NCI-H2196 (cell line): ENCODE measurements at regions not wholly inside any gene's neighbourhood (a gene's known extent, or its start where the extent isn't known, plus 50 kb on each side); places are given as distances from the start of the nearest gene placed in this dataset.

ENCODE experiments used
- DNase-seq: peaks from one replicate; lab custom pipeline; 2025; ENCODE audit not compliant: unreplicated experiment; lab: John Stamatoyannopoulos, UW

DNA sequence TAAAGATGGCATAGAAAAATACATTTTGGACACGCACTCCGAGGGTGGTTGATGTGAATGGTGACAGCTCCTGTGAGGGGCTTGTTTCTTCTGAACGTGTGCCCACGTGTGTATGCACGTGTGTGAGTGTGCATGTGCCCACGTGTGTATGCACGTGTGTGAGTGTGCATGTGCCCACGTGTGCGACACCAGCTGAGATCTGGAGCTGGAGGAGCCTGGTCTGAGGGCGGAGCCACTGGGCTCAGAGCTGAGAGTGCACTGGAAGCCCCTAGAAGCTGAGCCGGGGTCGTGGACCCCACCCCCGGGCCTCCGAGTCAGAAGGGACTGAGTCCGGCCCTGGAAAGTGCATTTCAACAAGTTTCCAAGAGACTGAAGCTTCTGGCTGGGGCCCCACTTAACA, 282.5 kb upstream of the IRX4 start:
- DNase-seq: no peak

DNA sequence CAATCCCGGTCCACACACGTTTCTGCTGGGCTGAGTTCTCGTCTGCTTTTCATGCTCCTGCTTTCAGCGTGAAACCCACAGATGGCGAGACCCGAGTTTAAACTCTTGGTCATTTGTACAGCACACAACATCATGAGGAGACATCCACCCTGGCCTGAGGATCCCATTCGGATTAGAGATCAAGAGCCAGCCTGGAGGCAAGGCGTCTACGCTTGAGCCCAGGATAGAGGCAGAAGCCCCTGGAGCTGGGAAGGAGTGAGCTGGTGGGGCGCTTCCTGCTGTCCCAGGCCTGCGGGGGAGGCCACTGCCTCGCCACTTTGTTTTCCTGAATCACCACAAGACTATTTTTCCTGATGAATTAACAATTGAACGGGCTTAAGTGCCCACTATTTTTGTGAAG, 281.9 kb upstream of the IRX4 start:
- DNase-seq: no peak

DNA sequence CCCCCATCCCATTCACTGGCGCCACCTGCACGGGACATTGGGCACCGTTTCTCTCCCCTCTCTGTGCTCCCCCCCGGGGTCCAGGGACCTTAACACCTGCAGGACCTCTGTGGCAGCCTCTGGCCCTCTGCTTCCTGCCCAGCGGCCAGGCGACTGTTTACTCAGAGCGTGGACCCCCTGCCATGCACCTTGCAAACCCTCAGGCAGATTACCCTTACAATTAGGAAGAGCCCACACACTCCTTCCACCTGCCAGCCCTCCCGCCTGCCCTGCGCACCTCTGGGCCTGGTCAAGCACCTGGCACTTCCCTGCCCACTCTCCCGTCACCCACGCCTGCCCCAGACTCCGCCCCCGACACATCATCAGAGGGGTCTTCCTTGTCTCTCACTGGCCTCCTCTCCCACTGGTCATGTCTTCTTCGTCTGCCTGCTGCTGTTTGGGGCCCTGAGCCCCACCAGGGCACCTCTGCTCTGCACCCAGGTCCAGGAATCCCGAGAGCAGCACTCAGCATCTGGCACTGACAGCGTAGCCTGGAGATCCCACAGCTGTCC, 281.3 kb upstream of the IRX4 start:
- DNase-seq: no peak

DNA sequence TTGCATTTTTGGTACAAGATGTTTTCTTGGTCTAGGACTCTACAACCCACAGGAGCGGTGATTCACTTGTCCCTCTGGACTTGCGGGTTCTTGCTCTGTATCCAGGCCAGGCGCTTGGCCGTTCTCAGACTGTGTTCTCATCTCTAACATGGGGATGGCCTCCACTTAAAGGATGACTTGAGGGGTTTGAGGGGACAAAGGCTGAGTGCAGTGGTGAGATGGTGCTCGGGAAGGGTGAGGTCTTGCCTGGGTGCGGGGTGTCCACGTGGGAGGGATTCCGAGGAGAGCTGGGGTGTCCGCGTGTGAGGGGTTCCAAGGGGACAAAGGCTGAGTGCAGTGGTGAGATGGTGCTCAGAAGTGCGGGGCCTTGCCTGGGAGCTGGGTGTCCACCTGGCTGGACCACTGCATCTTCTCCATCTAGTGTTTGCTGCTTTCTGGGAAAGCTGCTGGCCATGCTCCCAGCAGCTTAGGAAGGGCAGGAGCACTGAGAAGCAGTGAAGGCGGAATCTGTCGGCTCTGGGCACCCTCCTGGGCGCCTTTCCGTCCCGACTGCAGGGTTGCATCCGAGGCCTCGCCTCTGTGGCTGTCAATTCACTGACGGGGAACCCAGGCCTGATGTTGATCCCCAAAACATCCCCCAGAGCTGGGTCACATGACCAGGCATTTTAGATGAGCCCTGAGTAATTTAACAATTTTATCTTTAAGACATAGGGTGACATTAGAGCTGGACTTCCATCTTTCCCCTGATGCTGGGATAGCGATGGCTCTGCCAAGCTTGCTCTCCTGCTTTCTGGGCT, 280.5 kb upstream of the IRX4 start:
- no peak for DNase-seq

DNA sequence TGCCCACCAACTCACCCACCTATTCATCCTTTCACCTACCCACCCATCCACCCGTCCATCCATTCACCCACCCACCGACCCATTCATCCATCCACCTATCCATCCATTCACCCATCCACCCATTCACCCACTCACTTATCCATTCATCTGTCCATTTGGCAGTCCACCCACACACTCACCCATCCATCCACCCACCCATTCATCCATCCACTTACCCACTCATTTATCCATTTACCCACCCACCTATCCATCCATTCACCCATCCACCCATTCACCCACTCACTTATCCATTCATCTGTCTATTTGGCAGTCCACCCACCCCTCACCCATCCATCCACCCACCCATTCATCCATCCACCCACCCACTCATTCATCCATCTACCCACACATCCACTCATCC, 278.1 kb upstream of the IRX4 start:
- no peak for DNase-seq

DNA sequence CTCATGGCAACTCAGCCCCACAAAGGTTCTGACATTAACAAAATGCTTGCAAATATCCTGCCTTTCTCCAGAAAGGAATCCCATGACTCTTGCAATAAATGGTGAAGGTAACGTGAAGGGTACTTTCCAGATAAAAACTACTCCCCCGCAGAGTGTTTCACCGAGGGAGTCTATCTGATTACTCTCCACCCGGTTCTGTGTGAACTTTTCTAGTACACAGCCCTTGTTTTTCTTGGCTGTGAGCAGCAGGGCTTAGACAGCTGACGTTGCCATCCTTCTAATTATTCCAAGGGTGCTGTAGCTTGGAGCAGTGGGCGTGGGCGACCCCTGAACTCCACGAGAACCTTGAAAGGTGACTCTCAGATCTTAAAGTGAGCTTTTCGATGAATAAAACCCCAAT, 276.0 kb upstream of the IRX4 start:
- DNase-seq: no peak

DNA sequence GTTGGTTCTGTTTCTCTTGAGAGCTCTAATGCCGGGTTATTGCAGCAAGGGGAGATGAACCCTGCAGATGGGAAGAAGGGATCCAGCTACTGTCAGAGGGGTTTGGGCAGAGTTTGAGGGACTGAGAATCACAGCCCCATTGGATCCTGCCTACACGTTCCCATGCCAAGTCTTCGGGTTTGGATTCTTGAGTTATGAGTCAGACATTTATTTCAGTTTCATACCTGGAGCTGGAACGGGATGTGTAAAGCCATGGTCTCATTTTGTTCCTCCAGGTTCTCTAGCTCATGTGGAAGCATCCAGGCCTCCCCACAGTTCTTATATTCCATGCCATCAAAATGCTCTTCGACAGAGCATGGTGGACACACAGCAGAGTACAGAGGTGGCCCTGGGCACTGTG, 275.4 kb upstream of the IRX4 start:
- DNase-seq: no peak

DNA sequence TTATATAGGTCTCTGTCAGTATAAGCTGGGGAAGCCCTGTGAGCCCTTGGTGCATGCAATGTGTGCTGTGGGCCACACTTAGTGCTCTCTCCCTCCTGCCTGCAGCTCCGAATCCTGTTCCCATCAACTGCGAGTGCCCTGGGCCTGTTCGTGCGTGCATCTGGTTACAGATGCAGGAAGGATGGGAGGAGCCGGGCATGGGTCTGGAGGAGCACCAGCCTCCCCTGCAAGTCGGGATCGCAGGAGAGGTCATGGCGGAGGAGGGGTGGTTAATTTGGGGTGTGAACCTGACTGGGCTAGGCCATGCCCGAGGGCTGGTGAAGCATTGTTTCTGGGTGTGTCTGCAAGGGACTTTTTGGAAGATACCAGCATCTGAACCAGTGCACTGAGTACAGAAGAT, 274.6 kb upstream of the IRX4 start:
- no peak for DNase-seq

DNA sequence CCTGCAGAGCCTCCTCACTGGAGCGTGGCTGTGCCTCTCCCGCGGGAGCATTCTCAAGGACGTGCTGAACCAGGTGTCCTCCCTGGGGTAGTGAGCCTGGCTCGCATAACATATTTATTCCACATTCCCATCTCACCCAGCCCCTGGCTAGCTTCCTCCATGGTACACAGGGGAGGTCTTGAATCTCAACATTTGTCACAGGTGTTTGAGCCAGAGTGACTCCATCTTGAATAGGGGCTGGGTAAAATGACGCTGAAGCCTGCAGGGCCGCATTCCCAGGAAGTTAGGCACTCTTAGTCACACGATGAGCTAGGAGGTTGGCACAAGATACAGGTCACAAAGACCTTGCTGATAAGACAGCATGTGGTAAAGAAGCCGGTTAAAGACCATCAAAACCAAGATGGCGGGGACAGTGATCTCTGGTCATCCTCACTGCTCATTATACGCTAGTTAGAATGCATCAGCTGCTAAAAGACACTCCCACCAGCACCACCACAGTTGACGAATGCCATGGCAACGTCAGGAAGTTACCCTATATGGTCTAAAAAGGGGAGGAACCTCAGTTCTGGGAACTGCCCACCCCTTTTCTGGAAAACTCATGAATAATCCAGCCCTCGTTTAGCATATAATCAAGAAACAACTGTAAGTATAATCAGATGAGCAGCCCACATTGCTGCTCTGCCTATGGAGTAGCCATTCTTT, 273.8 kb upstream of the IRX4 start:
- DNase-seq: no peak

DNA sequence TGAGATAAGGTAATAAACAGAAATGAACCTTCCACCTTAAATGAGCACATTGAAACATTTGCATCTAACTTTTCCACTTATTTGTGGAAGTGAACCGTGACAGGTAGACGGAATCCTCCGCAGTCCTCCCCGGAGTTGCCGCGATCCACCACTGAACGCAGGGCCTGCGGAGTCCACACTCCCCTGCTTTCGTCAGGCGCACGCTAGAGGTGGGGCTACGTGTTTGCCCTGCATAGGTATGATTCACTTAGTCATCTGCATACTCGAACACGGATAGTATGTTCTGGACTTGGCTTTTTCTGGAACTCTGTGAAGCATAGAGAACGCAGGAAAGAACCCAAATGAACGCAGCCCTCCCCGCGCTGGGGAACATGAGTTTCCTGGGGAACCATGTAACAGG, 272.8 kb upstream of the IRX4 start:
- DNase-seq: no peak

DNA sequence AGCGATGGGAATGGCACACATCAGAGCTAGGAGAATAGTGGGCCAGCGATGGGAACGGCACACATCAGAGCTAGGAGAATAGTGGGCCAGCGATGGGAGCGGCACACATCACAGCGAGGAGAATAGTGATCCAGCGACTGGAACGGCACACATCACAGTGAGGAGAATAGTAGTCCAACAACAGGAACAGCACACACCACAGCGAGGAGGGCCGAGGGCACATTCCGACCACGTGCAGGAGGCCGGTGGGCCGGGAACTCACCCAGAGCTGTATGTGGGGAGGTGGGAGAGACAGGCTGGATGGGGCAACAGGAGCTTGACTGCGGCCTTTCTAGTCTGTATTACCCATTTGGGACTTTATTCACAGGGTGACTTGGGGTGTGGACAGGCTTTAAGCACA, 271.1 kb upstream of the IRX4 start:
- DNase-seq: no peak

DNA sequence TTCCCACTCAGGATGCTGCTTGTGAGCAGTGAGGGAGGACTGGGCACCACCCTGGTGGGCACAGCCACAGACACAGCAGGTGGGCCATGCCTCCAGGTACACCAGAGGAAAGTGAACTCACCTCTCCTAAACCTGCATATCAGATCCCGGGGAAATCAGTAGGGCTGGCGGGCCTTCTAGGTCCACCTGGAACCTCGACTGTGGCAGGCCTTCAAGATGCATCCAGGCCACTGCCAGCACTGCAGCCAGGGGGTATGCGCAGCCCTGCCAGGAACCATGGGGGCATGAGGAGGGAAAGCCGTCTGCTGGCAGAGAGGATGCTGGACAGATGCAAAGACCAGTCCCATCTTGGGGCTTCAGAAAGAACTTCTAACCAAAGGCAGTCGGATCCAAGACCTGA, 270.6 kb upstream of the IRX4 start:
- DNase-seq: no peak

DNA sequence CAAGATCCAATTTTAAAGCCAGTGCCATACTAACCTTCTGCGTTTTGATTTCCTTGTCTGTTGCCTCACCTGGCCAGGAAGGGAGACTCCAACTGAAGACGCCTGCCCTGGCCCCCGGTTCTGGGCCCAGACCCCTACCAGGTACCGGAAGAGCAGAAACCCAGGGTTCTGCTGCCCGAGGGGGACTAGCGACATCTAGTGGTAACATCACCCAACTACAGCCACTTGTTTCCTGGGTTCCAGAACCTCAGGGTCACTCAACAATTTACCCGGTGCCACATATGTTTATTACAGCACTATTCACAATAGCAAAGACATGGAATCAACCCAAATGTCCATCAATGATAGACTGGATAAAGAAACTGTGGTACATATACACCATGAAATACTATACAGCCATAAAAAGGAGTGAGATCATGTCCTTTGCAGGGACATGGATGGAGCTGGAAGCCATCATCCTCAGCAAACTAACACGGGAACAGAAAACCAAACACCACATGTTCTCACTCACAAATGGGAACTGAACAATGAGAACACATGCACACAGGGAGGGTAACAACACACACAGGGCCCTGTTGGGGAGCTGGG, 268.7 kb upstream of the IRX4 start:
- peak; percentile 31 for DNase-seq

DNA sequence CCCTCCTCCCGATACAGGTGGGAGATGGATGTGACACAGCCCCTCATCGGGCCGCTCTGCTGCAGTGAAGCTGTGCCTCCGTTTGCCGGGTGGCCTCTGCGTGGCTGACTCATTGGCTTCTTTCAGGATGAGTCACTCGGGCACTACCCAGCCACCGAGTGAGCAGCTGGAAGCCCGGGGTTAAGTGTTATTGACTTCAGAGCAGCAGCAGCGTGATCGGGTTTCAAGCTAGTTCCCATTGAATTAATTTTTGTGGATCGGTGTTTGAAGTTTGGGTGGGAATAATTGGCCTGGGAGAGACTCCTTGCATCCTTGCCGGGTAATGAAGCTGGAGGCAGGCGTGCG, 266.4 kb upstream of the IRX4 start:
- DNase-seq: peak; percentile 73

DNA sequence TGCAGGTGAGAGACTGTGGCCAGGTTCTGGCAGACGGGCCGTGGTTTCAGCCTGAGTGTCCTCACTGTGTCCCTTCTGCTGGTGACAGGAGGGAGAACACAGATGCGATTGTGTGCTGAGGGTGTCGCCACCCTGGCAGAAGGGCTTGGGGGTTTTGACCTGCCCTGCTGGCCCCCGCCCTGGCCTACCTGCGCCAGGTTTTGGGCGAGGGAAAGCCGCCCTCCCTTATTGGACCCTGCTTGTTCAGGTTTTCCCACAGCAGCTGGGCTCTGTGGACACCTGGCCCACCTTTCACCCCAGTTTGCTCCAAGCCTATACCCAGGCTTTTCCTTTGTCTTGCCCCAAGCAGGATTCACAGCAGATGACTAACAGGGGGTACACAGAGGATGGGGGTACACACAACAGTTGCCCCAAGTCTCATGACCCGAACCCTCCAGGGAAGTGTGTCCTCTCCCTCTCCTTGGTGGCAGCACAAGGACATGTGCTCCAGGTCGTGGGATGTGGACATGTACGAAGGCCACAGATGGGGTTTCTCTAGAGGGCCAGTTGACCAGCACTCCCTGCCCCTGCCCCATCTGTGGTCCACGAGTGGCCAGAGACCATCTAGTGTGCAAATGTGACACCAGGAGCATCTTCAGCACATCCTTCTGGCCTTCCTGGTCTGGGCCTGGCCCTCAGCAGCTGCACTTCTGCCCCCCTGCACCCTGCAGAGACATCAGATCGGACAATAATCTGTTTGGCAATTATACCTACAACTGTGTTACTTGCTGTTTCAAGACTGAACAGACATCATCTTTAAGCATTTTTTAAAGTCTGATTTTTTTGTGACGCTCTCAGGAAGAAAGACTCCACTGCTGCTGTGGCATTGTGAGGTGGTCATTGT, 265.8 kb upstream of the IRX4 start:
- no peak for DNase-seq

DNA sequence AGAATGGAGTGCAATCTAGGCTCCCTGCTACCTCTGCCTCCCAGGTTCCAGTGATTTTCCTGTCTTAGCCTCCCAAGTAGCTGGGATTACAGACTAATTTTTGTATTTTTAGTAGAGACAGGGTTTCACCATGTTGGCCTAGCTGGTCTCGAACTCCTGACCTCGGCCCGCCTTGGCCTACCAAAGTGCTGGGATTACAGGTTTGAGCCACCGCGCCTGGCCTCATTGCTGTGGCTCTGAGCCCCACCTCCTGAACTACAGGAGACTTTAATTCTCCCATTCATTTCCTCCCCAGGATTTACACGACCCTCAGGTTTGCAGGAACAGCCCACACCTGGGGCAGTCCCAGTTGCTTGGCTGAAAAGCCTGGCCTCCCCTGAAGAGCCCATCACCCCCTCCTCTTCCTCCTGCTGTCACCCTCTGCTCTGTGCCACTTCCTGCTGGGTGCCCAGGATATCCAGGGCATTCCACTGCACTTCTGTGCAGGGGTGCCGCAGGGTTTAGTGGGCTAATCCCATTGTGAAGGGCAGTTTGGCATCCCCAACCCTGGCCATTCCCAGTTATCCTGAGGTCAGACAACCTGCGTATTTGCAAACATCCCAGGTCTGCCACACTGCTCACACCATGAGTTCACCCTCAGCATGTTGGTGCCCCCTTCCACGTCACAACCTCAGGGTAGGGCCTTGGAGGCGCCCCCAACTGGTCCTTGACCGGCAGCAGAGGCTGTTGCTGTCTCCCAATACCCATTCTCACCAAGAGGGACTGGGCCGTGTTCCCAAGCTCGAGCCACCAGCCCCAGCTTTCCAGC, 265.0 kb upstream of the IRX4 start:
- no peak for DNase-seq

DNA sequence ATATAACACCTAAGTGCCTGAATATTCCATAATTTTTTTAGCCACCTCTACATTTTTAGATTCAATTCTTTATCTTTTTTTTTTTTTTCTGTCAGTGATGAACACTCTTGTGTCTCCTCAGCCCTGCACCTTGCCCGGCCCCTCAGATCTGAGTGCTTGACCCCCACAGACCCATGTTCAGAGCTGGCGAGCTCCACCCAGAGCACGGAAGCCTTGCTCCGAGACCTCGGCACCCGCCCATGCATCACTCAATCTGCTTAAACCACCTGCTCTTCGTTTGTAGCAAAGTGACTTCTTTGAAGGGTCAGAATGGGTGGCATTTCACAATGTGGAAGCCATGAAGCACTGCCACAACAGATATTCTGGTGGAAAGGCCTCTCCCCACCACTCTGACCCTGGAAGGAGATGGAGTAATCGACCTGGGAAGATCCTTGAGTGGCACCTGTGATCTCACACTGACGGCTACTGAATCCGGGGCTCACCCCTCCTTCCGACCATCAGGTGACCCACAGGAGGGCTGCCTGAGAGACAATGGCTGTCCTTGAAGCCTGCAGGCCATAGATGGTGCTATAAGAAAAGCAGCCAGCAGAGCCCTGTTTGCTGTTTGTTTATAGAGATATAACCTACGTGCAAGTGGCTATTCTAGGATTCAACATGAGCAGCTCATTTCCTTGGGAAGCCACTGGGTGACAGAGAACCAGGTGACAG, 261.1 kb upstream of the IRX4 start:
- no peak for DNase-seq

DNA sequence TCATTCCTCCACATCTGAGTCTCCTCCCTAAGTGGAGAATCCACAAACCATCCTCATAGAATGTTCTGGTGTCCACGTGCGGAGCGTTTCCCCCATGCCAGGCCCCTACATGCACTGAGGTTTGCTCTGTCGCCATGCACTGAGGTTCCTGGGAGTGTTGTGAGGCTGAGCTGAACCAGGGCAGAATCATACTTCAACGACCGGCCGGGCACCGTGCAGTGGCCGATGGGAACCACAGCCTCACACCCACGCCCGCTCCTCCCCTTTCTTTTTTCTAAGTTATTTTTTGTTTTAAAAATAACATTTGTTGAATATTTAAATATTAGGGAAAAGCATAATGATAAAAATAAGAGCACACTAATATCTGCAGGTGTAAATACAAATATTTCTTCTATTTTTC, 260.4 kb upstream of the IRX4 start:
- DNase-seq: no peak

DNA sequence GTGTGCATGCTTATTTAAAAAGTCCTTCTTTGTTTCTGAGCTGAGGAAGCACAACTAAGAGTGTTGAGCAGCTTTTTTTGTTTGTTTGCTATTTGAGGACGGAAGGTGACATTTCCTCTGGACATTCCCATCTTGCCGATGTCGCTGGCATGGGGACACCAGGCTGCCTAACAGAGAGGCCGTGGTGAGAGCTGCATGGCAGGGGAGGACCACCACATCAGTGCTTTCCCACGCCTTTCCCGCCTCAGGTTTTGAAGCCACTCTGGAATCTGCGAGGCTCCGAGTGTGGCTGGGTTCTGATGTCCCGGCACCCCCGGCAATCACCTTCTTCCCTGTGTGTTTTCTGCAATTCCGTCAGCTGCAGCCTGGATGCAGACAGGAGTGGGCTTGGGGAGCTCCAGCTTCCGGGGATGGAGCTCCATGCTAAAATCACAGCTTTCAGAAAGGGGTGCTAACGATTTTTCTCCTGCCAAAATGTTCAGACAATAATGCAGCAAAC, 259.8 kb upstream of the IRX4 start:
- no peak for DNase-seq
